HepG2 (cell line): ENCODE measurements at regions not wholly inside any gene's neighbourhood (a gene's known extent, or its start where the extent isn't known, plus 50 kb on each side); places are given as distances from the start of the nearest gene placed in this dataset.

Experiments
- FOSL1 ChIP-seq: sonication (generic); formaldehyde crosslinking; IDR thresholded peaks from 2 replicates; pipeline ENCODE4 v1.9.0; 2021; ENCODE audit warnings: missing genetic modification reagents, borderline replicate concordance
- FOSL2 ChIP-seq: sonication (generic); formaldehyde crosslinking; IDR thresholded peaks from 2 replicates; pipeline ENCODE4 v1.4.0; 2020; ENCODE audit warnings: missing genetic modification reagents
- MED8 ChIP-seq: sonication (generic); formaldehyde crosslinking; IDR thresholded peaks from 2 replicates; pipeline ENCODE4 v1.8.1; 2023; ENCODE audit warnings: mild to moderate bottlenecking, missing genetic modification reagents; ENCODE audit not compliant: insufficient replicate concordance
- NFE2L1 ChIP-seq: sonication (generic); formaldehyde crosslinking; IDR thresholded peaks from 2 replicates; pipeline ENCODE4 v1.4.0; 2020; ENCODE audit warnings: missing genetic modification reagents, mild to moderate bottlenecking, borderline replicate concordance
- POLR2A ChIP-seq, 2 experiments: IDR thresholded peaks; 2 replicates each; pipeline ENCODE4 v1.6.1; 2011; ENCODE audit warnings: low read depth in 2 of 2, low read length in 2 of 2, mild to moderate bottlenecking in 1 of 2, moderate library complexity in 1 of 2; ENCODE audit not compliant: insufficient read depth in 1 of 2
- SMARCC2 ChIP-seq: fragments of 450-650 bp; IDR thresholded peaks from 2 replicates; pipeline ENCODE4 v1.6.1; 2017; ENCODE audit warnings: antibody characterized with exemption, mild to moderate bottlenecking
- TAF15 ChIP-seq: fragments of 200-400 bp; formaldehyde crosslinking; IDR thresholded peaks from one replicate; pipeline ENCODE4 v1.6.1; 2018; ENCODE audit warnings: mild to moderate bottlenecking, low read depth, low read length; ENCODE audit not compliant: poor library complexity, severe bottlenecking
- TBL1XR1 ChIP-seq: fragments of 150-350 bp; IDR thresholded peaks from 2 replicates; pipeline ENCODE4 v1.6.1; 2014; ENCODE audit warnings: borderline replicate concordance, low read length; ENCODE audit not compliant: partially characterized antibody
- ZNF180 ChIP-seq: sonication (generic); formaldehyde crosslinking; IDR thresholded peaks from 2 replicates; pipeline ENCODE4 v1.4.0; 2020; ENCODE audit warnings: low read depth, missing genetic modification reagents, borderline replicate concordance
- ZNF230 ChIP-seq: sonication (generic); formaldehyde crosslinking; IDR thresholded peaks from 2 replicates; pipeline ENCODE4 v1.4.0; 2020; ENCODE audit warnings: mild to moderate bottlenecking, missing genetic modification reagents
- ZNF839 ChIP-seq: sonication (generic); formaldehyde crosslinking; IDR thresholded peaks from 2 replicates; pipeline ENCODE4 v1.4.0; 2020; ENCODE audit warnings: missing genetic modification reagents, mild to moderate bottlenecking, borderline replicate concordance
- TF ChIP-seq, protein P1 (sequence below): sonication (generic); formaldehyde crosslinking; IDR thresholded peaks from 2 replicates; pipeline ENCODE4 v1.5.0; 2020; ENCODE audit warnings: mild to moderate bottlenecking, missing genetic modification reagents, moderate library complexity
- TF ChIP-seq, protein P2 (sequence below): sonication (generic); formaldehyde crosslinking; IDR thresholded peaks from 2 replicates; pipeline ENCODE4 v1.4.0; 2020; ENCODE audit warnings: low read depth, mild to moderate bottlenecking, missing genetic modification reagents

DNA sequence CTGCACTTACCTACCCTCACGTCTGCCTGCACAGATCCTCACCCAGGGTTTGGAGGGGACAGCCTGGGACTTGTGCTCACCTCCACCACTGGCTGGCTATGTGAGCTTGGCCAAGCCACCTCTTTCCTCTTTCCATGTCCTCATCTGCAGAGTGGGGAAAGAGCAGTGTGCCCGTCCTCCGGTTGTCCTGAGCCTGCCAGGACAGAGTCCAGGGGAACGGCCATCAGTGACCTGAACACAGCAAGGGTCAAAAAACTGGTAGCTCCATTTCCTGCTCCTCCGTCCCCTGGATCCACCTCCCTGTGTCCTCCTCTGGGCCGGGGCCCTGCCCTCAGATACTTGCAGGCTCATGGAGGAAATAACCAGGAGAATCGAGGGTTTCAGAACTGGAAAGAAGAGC lies 187.7 kb downstream of the OLFM1 start:
- TF ChIP-seq SMARCC2 (no peak), NFE2L1 (CRISPR knock-in tag) (no peak), ZNF230 (no peak), POLR2A (IDR thresholded peaks at IDR 0.05; ENCODE audit: insufficient read depth in 1 of 2, low read depth in 2 of 2, low read length in 2 of 2) (no peak), TBL1XR1 (no peak), TAF15 (no peak), FOSL2 (CRISPR knock-in tag) (no peak), ZNF180 (no peak), MED8 (CRISPR knock-in tag) (no peak), ZNF839 (CRISPR knock-in tag) (no peak), FOSL1 (CRISPR knock-in tag) (no peak)
- TF ChIP-seq, protein P1, sequence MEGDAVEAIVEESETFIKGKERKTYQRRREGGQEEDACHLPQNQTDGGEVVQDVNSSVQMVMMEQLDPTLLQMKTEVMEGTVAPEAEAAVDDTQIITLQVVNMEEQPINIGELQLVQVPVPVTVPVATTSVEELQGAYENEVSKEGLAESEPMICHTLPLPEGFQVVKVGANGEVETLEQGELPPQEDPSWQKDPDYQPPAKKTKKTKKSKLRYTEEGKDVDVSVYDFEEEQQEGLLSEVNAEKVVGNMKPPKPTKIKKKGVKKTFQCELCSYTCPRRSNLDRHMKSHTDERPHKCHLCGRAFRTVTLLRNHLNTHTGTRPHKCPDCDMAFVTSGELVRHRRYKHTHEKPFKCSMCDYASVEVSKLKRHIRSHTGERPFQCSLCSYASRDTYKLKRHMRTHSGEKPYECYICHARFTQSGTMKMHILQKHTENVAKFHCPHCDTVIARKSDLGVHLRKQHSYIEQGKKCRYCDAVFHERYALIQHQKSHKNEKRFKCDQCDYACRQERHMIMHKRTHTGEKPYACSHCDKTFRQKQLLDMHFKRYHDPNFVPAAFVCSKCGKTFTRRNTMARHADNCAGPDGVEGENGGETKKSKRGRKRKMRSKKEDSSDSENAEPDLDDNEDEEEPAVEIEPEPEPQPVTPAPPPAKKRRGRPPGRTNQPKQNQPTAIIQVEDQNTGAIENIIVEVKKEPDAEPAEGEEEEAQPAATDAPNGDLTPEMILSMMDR (CRISPR knock-in tag) = no peak
- TF ChIP-seq, protein P2, sequence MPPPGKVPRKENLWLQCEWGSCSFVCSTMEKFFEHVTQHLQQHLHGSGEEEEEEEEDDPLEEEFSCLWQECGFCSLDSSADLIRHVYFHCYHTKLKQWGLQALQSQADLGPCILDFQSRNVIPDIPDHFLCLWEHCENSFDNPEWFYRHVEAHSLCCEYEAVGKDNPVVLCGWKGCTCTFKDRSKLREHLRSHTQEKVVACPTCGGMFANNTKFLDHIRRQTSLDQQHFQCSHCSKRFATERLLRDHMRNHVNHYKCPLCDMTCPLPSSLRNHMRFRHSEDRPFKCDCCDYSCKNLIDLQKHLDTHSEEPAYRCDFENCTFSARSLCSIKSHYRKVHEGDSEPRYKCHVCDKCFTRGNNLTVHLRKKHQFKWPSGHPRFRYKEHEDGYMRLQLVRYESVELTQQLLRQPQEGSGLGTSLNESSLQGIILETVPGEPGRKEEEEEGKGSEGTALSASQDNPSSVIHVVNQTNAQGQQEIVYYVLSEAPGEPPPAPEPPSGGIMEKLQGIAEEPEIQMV (CRISPR knock-in tag) = no peak
